ENCODE measurements at regions not wholly inside any gene's neighbourhood (a gene's known extent, or its start where the extent isn't known, plus 50 kb on each side); places are given as distances from the start of the nearest gene placed in this dataset.

DNA sequence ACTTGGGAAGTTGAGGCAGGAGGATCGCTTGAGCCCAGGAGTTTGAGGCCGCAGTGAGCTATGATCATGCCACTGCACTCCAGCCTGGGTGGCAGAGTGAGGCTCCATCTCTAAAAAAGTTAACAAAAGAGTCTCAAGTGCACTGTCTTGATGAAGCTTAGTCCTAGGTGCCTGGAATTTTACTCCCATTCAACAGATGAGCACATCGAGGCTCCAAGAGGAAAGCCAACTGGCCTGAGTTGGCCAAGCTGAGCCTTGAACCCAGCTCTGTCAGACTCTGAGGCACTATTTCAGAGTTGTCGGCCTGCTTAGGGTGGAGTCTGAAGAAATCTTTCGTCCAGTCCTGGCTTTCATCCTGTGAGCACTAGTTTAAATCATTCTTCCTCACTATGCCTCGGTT, 98.1 kb upstream of the MAP1LC3B2 start:
- H3K9ac ChIP-seq (ENCODE audit: insufficient read length) = no peak overlapping the region
- no peaks in the 10 kb centered on the region for H3K36me3 ChIP-seq (ENCODE audit: insufficient read depth, low read length)
- H3K4me3 ChIP-seq = no peak overlapping the region
- H3K9me3 ChIP-seq (ENCODE audit: low read depth, low read length) = no peaks in the 10 kb centered on the region
- no peak overlapping the region for H3K27ac ChIP-seq
- DNase-seq (ENCODE audit: low read depth, low spot score) = no peak
- TF ChIP-seq EZH2 (IDR thresholded peaks at IDR 0.05) (no peak), POLR2AphosphoS5 (IDR thresholded peaks at IDR 0.05; ENCODE audit: borderline replicate concordance, low read depth, low read length) (no peak), FOXP2 (optimal IDR thresholded peaks at IDR 0.05; ENCODE audit: control extremely low read depth, extremely low read length, insufficient read depth) (no peak)

DNA sequence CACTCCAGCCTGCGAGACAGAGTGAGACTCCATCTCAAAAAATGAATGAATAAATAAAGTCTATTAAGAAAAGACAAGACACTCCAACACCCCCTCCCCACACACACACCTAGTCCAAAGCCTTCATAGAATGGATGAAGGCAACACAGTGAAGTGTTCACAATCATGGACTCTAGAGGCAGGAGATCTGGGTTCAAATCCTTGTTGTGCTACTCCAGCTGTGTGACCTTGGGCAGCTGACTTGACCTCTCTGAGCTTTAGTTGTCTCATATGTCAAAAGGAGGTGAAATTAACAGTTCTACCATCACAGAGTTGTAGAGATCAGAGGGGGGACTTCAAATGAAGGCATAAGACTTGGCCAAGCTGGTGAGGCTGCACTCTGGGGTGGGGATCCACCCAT, 95.8 kb upstream of the MAP1LC3B2 start:
- no peak overlapping the region for H3K9ac ChIP-seq (ENCODE audit: insufficient read length)
- H3K4me3 ChIP-seq = no peak overlapping the region
- no peaks in the 10 kb centered on the region for H3K36me3 ChIP-seq (ENCODE audit: insufficient read depth, low read length)
- no peak for DNase-seq (ENCODE audit: low read depth, low spot score)
- no peak for TF ChIP-seq POLR2AphosphoS5 (IDR thresholded peaks at IDR 0.05; ENCODE audit: borderline replicate concordance, low read depth, low read length)
- TF ChIP-seq FOXP2 (optimal IDR thresholded peaks at IDR 0.05; ENCODE audit: control extremely low read depth, extremely low read length, insufficient read depth) = no peak
- TF ChIP-seq EZH2 (IDR thresholded peaks at IDR 0.05) = no peak
- no peaks in the 10 kb centered on the region for H3K9me3 ChIP-seq (ENCODE audit: low read depth, low read length)
- no peak overlapping the region for H3K27ac ChIP-seq

DNA sequence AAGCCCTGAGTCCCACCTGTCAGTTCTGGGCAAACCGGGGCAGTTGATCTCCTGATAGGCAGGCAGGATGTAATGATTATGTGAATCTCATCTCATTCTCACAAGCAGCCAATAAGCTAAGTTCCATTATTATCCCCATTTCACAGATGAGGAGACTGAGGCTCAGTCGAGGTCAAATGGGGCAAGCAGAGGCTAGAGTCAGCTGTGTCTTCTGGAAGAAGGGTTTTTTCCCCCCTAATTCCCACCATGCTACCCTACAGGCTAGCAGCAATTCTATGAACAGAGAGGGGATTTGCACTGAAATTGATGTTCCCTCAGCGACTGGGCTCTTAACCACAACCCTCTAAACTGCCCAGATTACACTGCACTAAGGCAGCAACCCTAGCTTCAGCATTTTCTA, 93.8 kb upstream of the MAP1LC3B2 start:
- TF ChIP-seq FOXP2 (optimal IDR thresholded peaks at IDR 0.05; ENCODE audit: control extremely low read depth, extremely low read length, insufficient read depth) (no peak), POLR2AphosphoS5 (IDR thresholded peaks at IDR 0.05; ENCODE audit: borderline replicate concordance, low read depth, low read length) (no peak), EZH2 (IDR thresholded peaks at IDR 0.05) (no peak)
- DNase-seq (ENCODE audit: low read depth, low spot score) = no peak
- Histone ChIP-seq H3K36me3 (ENCODE audit: insufficient read depth, low read length) (no peaks in the 10 kb centered on the region), H3K4me3 (no peak overlapping the region), H3K9me3 (ENCODE audit: low read depth, low read length) (no peaks in the 10 kb centered on the region), H3K9ac (ENCODE audit: insufficient read length) (no peak overlapping the region), H3K27ac (no peak overlapping the region)

DNA sequence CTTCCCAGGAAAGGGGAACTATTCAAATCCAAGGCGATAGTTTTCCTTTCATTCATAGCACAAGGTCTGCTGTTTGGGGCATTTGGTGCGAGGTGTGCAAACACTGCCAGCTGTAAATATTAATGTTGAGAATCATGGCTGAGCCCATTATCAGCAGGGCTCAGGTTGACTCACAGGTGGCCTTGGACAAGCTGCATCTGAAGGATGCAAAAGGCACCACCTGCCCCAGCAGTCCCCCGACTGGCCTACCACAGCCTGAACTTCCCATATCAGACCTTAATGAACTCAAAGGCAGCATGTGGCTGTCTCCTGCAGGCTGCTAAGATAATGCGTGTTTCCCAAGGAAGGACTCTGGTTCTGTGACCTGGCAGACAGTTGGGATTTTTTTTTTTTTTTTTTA, 93.3 kb upstream of the MAP1LC3B2 start:
- Histone ChIP-seq H3K27ac (no peak overlapping the region), H3K4me3 (no peak overlapping the region), H3K9me3 (ENCODE audit: low read depth, low read length) (no peaks in the 10 kb centered on the region), H3K9ac (ENCODE audit: insufficient read length) (no peak overlapping the region), H3K36me3 (ENCODE audit: insufficient read depth, low read length) (no peaks in the 10 kb centered on the region)
- no peak for DNase-seq (ENCODE audit: low read depth, low spot score)
- TF ChIP-seq POLR2AphosphoS5 (IDR thresholded peaks at IDR 0.05; ENCODE audit: borderline replicate concordance, low read depth, low read length) = no peak
- TF ChIP-seq EZH2 (IDR thresholded peaks at IDR 0.05) = no peak
- no peak for TF ChIP-seq FOXP2 (optimal IDR thresholded peaks at IDR 0.05; ENCODE audit: control extremely low read depth, extremely low read length, insufficient read depth)

DNA sequence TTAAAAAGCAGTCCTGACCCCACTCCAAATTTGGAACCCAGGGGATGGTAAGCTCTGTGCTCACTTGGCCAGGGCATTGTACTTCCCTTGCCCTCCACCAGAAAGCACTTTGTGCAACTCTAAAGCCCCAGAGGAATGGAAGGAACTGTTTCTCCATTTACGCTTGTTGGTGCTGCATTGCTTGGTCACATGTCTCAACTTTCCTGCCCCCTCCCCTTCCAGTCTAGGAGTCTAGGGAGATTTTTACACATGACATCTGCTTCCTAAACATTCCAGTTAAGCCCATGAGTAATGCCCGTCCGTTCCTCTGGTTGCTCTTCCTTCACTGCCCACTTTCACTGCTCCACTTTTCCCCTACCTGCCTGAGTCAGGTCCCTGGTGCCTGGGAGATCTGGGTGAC, 92.6 kb upstream of the MAP1LC3B2 start:
- Histone ChIP-seq H3K4me3 (no peak overlapping the region), H3K9me3 (ENCODE audit: low read depth, low read length) (no peaks in the 10 kb centered on the region), H3K36me3 (ENCODE audit: insufficient read depth, low read length) (no peaks in the 10 kb centered on the region), H3K27ac (no peak overlapping the region), H3K9ac (ENCODE audit: insufficient read length) (no peak overlapping the region)
- no peak for TF ChIP-seq FOXP2 (optimal IDR thresholded peaks at IDR 0.05; ENCODE audit: control extremely low read depth, extremely low read length, insufficient read depth)
- DNase-seq (ENCODE audit: low read depth, low spot score) = no peak

DNA sequence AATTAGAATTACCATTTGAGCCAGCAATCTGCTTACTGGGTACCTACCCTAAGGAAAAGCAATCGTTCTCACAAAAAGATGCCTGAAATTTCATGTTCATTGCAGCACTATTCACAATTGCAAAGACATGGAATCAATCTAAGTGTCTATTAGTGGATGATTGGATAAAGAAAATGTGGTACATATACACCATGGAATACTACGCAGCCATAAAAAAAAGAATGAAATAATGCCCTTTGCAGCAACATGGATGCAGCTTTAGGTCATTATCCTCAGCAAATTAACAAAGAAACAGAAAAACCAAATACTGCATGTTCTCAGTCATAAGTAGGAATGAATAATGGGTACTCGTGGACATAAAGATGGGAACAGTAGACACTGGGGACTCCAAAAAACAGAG, 89.8 kb upstream of the MAP1LC3B2 start:
- no peaks in the 10 kb centered on the region for H3K36me3 ChIP-seq (ENCODE audit: insufficient read depth, low read length)
- no peak overlapping the region for H3K27ac ChIP-seq
- no peak overlapping the region for H3K4me3 ChIP-seq
- no peaks in the 10 kb centered on the region for H3K9me3 ChIP-seq (ENCODE audit: low read depth, low read length)
- DNase-seq (ENCODE audit: low read depth, low spot score) = no peak
- H3K9ac ChIP-seq (ENCODE audit: insufficient read length) = no peak overlapping the region
- TF ChIP-seq EZH2 (IDR thresholded peaks at IDR 0.05) = no peak
- no peak for TF ChIP-seq FOXP2 (optimal IDR thresholded peaks at IDR 0.05; ENCODE audit: control extremely low read depth, extremely low read length, insufficient read depth)
- TF ChIP-seq POLR2AphosphoS5 (IDR thresholded peaks at IDR 0.05; ENCODE audit: borderline replicate concordance, low read depth, low read length) = no peak

DNA sequence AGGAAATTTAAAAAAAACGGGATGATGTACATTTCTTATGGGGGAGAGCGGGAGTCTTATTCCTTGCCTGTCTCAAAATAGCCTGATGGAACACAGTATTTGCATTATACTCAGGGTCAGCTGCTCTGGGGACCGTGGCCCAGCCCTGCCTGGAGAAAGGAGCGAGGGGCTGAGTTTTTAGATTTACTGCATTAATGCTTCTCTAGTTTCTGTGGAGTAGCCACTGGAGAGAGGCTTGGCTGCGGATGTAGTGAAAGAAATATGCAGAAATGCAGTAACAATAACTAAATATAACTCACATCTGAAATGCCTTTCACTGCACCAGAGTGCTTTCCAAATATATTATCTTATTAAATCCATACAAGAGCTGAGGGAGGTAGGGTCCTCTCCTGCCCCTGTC, 87.6 kb upstream of the MAP1LC3B2 start:
- no peak for DNase-seq (ENCODE audit: low read depth, low spot score)
- Histone ChIP-seq H3K9me3 (ENCODE audit: low read depth, low read length) (no peaks in the 10 kb centered on the region), H3K9ac (ENCODE audit: insufficient read length) (no peak overlapping the region), H3K36me3 (ENCODE audit: insufficient read depth, low read length) (no peaks in the 10 kb centered on the region), H3K27ac (no peak overlapping the region), H3K4me3 (no peak overlapping the region)
- no peak for TF ChIP-seq EZH2 (IDR thresholded peaks at IDR 0.05)
- TF ChIP-seq FOXP2 (optimal IDR thresholded peaks at IDR 0.05; ENCODE audit: control extremely low read depth, extremely low read length, insufficient read depth) = no peak
- TF ChIP-seq POLR2AphosphoS5 (IDR thresholded peaks at IDR 0.05; ENCODE audit: borderline replicate concordance, low read depth, low read length) = no peak

DNA sequence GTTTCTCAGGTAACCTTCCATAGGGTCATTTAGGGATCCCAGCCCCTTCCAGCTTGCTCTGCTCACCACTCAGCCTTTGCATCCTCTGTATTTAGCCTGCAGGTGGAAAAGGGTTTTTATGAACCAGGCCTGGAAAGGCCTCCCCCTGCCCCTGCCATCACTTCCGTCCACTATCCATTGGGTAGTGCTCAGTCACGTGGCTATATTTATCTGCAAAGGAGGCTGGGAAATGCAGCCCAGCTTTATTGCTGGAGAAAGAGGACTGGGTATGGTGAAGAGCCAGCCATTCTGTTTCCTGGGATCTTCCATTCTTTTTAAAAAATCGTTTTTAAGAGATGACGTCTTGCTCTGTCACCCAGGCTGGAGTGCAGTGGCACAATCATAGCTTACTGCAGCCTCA, 87.0 kb upstream of the MAP1LC3B2 start:
- no peaks in the 10 kb centered on the region for H3K9me3 ChIP-seq (ENCODE audit: low read depth, low read length)
- H3K4me3 ChIP-seq = no peak overlapping the region
- no peak overlapping the region for H3K9ac ChIP-seq (ENCODE audit: insufficient read length)
- TF ChIP-seq FOXP2 (optimal IDR thresholded peaks at IDR 0.05; ENCODE audit: control extremely low read depth, extremely low read length, insufficient read depth) (no peak), EZH2 (IDR thresholded peaks at IDR 0.05) (no peak), POLR2AphosphoS5 (IDR thresholded peaks at IDR 0.05; ENCODE audit: borderline replicate concordance, low read depth, low read length) (no peak)
- no peak for DNase-seq (ENCODE audit: low read depth, low spot score)
- no peak overlapping the region for H3K27ac ChIP-seq
- no peaks in the 10 kb centered on the region for H3K36me3 ChIP-seq (ENCODE audit: insufficient read depth, low read length)

DNA sequence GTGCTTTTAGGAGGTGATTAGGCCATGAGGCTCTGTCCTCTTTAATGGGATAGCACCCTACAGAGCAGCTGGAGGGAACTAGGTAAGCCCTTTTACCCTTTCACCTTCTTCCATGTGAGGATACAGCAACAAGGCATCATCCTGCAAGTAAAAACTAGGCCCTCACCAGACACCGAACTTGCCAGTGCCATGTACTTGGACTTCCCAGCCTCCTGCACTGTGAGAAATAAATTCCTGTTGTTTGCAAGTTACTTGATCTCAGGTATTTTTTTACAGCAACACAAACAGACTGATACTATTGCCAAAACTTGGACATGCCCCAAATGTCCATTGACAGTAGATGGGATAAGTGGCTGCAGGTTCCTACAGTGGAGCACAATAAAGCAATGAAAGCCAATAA, 85.8 kb upstream of the MAP1LC3B2 start:
- TF ChIP-seq FOXP2 (optimal IDR thresholded peaks at IDR 0.05; ENCODE audit: control extremely low read depth, extremely low read length, insufficient read depth) = no peak
- TF ChIP-seq POLR2AphosphoS5 (IDR thresholded peaks at IDR 0.05; ENCODE audit: borderline replicate concordance, low read depth, low read length) = no peak
- no peak overlapping the region for H3K27ac ChIP-seq
- H3K9ac ChIP-seq (ENCODE audit: insufficient read length) = no peak overlapping the region
- no peaks in the 10 kb centered on the region for H3K9me3 ChIP-seq (ENCODE audit: low read depth, low read length)
- DNase-seq (ENCODE audit: low read depth, low spot score) = no peak
- no peak overlapping the region for H3K4me3 ChIP-seq
- H3K36me3 ChIP-seq (ENCODE audit: insufficient read depth, low read length) = no peaks in the 10 kb centered on the region

Data from SK-N-MC (cell line).